ENCODE measurements at regions not wholly inside any gene's neighbourhood (a gene's known extent, or its start where the extent isn't known, plus 50 kb on each side); places are given as distances from the start of the nearest gene placed in this dataset.
"Not testable (repeated sequence)": the region's sequence is repeated elsewhere in the genome, so short reads cannot be mapped to it uniquely, and the experiment has no call there.

DNA sequence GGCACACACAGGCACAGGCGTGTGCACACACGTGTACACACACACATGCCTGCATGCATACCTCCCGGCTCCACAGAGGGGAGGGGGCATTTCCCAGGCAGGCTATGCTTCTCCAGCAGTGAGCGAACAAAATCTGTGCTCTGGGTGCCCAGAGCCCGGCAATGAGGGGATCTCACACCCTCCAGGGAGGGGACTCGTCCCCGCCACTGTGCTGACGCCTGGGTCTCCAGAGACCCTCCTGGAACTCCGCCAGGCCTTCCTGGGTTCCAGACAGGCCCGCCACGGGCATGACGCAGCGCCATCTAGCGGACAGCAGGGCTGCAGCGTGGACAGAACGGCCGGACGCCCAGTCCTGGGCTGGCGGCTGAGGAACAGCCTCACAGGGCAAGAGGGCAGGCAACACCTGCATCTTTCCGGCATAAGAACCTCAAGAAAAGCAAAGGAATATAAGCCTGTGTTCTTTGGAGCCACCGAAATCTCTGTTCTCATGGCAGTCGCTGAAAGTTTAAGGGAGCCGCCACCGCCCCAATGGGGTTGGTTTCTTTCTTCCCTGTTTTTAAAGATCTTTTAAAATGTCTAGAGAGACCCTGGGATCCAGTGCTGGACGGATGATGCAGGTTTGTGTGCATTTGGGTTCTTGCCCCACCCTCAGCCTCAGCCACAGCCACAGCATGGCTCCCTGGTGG lies 135.6 kb upstream of the PPP1R26 start:
- DNase-seq = no peak

DNA sequence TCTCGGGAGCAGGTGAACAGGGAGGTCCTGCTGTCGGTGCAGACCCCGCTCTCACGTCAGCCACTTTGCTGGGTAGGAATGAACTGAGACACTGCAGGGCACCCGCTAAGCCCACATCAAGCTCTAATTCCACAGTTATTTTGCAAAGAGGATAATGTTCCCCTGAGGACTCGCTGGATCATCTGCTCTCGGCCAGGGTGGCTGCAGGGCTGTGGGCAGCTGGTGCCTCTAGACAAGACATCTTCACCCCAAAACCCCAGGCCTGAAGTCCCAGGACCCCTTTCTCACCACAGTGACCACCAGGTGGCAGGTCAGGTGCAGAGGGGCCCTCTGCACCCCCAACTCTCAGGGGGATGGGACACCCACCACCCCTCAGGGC lies 135.1 kb upstream of the PPP1R26 start:
- no peak for DNase-seq

DNA sequence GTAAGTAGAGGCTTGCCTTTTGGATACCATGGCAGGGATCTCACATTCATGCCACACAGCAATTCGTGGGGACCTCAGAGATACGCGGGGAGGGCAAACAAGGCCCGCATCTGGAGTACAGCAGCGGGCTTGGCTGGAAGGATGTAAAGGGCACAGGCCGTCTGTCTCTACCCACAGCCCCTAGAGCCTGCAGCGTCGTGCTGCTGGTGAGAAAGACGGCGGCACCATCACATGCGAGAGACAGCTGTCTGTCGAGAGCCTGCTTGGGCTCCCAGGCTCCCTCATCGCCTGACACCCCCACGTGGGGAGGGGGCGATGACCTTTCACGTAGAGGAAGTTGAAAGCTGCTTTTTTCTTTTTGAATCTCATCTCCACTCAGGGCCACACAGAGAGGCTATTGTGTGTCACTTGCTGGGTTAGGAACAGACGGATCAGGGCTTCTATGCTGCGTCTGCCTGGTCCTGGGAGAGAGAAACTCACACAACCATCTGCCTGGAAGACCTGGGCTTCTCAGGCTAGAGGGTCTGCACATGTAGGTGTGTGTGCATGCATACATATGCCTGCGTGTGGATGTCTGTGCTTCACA lies 134.6 kb upstream of the PPP1R26 start:
- DNase-seq = no peak

DNA sequence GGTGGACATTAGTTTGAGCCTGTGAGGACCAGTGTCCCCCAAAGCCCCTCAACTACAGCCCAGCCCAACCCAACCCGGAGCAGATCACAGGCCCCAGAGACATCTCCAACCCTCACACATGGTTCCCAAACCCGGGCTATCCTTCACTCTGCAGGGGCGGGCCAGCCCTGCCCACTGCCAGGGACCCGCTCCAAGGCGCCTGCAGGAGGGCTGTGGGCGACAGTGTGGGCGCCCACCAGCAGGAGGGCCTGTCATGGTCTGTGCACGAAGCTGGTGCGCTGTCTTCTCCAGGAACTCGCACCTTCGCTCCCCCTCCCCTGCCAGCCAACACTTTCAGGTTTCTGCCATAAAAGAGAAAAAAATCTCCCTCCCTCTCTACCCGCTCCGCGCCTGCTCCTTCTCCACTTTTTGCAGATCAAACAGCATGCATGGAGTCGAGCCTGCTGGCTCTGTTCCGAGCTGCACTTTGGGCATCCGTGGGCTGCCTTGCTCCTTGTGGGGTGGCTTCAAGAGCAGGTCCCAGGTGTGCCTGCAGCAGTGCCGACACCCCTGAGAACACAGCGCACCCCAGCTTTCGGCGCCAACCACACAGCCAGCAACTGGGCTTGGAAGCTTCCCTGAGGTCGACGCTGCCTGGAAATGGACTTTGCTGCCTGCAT lies 133.7 kb upstream of the PPP1R26 start:
- no peak for DNase-seq

DNA sequence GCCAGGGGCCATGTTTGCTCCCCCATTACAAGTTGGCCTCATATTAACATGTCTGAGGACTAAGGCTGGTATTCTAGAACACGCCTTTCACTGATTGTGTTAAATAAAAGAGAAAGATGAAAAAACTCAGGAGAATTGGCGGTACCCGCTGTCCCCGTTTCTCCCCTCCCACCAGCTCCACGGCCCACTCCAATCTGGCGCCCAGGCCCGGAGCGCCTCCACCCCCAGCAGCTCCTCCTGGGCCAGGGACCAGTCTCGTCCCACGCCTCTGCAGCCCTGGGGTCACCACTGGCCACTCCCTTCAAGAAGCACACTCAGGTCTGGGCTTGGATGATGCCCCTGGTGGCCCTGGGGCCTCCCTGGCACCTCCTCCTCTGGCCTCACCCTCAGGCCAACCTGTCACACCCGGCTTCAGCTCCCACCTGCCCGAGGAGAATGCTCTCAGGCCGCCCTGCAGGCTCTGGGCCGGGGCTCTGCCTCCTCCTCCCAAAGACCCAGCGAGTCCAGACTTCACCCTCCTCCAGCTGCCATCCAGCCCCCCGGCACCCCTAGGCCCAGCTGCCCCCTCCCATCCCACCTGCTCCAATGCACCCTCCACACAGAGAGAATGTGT lies 133.0 kb upstream of the PPP1R26 start:
- no peak for DNase-seq

DNA sequence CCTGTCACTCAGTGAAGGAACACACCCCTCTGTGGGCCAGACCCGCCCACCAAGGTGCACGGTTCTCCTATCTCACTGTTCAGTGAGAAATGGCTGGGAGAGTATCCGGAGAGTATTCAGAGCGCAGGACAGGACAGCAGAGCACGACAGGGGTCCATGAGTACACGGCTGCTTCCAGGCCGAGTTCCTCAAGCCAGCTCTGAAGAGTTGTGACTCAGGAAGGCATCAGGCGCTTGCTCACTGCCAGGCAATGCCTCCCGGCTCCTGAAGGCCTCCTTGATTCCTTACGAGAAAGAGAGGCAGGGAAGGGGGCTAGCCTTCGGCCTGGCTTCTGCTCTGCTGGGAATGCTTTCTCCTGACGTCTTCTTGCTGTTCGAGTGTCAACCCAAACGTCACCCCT lies 132.1 kb upstream of the PPP1R26 start:
- no peak for DNase-seq

DNA sequence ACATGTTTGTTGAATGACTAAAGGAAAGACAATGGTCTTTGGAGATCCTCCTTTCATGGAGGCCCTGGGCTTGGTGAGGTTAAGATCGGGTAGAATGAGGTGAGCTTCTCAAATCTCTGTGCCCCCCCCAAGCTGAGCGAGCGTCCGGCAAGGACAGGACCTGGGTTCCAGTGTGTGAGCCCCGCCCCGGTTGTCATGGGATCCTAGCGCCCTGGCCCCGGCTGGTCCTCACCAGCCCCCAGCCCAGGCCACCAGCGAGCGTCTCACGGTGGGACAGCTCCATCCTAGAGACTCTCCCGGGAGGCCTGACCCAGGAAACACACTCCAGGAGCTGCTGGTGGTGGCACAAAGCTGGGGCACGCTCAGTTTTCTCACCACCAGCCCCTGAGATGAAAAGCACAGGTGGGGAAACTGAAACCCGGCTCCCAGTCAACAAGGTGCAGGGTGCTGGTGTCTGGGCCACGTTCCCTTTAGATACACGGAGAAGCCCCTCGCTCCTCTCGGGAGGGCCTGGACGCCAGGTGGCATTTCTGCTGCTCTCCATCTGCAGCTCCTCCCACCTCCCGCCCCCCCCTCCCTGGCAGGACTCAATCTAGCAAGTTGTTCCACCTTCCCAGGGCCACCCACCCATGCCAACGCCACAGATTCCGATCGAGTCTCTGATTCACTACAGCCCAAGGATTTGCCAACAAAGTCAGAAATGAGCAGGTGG lies 131.3 kb upstream of the PPP1R26 start:
- no peak for DNase-seq

GRCh38 chr9:135348788-135349150 lies 130.8 kb upstream of the PPP1R26 start:
- DNase-seq = no peak

DNA sequence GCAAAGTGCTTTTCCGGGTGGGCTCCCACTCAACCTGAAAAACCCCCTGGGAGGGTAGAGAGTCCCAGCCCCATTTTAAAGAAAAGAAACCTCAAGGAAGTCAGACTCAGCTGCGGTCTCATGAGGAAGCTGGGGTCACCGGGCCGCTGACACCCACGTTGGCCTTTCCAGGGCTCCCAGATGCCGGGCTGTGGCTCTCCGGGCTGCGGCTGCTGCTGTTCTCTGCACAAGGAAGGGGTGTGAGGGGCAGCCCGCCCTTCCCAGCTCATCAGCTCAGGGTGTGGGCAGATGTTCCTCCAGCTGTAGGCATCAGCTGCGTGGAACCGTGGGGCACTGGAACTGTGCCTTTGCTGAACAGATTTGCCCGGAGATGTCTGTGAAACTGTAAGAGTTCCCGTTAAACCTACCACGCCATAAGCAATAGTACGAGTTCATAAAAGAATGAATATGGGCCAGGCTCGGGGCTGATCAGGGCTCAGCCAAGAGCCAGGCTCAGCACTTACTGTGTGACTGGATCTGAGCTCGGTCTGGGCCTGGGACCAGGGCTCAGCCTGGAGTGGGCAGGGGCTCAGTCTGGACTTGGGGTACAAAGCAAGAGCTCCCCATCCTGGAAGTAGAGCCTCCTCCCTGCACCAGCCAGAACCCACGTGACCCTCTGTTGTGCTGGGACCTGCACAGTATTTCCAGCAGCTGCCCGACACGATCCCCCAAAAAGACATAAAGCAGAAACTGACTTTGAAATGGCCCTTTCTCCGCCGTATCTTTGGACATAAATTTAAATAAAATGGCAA lies 130.2 kb upstream of the PPP1R26 start:
- no peak for DNase-seq

GRCh38 chr9:135350003-135350315 lies 129.6 kb upstream of the PPP1R26 start:
- DNase-seq = no peak

- DNase-seq = no peak
Measured at GRCh38 chr9:135353935-135354334, 125.6 kb upstream of the PPP1R26 start.

GRCh38 chr9:135355521-135356011 lies 124.0 kb upstream of the PPP1R26 start:
- no peak for DNase-seq

DNA sequence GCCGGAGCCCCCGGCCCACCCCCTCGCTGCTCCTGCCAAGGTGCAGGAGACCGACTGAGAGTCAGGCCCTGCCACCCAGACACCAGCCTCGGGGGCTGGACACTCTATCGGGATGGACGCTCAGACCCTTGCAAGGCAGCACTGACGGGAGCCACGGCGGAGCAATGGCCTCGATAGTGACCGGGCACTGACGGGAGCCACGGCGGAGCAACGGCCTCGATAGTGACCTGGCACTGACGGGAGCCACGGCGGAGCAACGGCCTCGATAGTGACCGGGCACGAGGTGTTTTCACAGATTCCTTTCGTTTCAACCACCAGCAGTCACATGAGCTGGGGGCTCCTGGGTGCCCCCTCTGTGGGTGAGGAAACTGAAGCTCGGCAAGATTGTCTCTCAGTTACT lies 123.6 kb upstream of the PPP1R26 start:
- no peak for DNase-seq

DNA sequence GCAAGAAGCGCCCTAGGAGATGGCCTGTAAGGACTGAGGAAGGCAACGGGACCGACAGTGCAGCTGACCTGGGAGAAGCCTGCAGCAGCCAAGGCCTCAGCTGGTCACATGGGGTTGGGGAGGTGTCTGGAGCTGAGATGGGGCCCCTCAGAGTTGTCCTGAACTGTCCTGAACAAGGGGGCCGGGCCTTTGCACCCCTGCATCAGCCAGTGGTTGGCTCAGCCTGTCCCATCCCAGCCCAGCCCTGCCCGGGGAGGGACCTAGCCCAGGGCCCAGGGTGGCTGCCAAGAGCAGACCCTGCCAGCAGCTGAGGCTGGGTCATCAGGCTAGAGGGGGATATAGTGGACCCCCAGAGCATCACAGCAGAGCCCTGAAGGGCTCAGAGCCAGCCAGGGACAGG lies 122.8 kb upstream of the PPP1R26 start:
- DNase-seq = no peak

- DNase-seq = no peak
Measured at GRCh38 chr9:135357863-135358551, 121.6 kb upstream of the PPP1R26 start.

GRCh38 chr9:135358552-135358940 lies 121.0 kb upstream of the PPP1R26 start:
- no peak for DNase-seq

GRCh38 chr9:135359764-135360163 lies 119.8 kb upstream of the PPP1R26 start:
- DNase-seq = no peak

GRCh38 chr9:135360617-135361016 lies 119.0 kb upstream of the PPP1R26 start:
- no peak for DNase-seq

- DNase-seq = not testable (repeated sequence)
Measured at GRCh38 chr9:135361668-135362067, 117.9 kb upstream of the PPP1R26 start.

- no peak for DNase-seq
Measured at GRCh38 chr9:135363596-135363995, 116.0 kb upstream of the PPP1R26 start.

GRCh38 chr9:135365013-135365768 lies 114.4 kb upstream of the PPP1R26 start:
- no peak for DNase-seq

Data from Kasumi-1 (cell line).